Cardiac septum (tissue), 1 donor: ENCODE measurements at regions not wholly inside any gene's neighbourhood (a gene's known extent, or its start where the extent isn't known, plus 50 kb on each side); places are given as distances from the start of the nearest gene placed in this dataset.

ENCODE experiments used
- DNase-seq: peaks from one replicate; pipeline ENCODE4 v3.0.0-alpha.2; 2020; ENCODE audit warnings: low spot score
- intact Hi-C: fragments of 100-400 bp; cut with DNase I; formaldehyde crosslinking; loops from one replicate; pipeline ENCODE4 v1.14.0; 2022
- donor health status: DM: no; HTN: no; CAD: no.

DNA sequence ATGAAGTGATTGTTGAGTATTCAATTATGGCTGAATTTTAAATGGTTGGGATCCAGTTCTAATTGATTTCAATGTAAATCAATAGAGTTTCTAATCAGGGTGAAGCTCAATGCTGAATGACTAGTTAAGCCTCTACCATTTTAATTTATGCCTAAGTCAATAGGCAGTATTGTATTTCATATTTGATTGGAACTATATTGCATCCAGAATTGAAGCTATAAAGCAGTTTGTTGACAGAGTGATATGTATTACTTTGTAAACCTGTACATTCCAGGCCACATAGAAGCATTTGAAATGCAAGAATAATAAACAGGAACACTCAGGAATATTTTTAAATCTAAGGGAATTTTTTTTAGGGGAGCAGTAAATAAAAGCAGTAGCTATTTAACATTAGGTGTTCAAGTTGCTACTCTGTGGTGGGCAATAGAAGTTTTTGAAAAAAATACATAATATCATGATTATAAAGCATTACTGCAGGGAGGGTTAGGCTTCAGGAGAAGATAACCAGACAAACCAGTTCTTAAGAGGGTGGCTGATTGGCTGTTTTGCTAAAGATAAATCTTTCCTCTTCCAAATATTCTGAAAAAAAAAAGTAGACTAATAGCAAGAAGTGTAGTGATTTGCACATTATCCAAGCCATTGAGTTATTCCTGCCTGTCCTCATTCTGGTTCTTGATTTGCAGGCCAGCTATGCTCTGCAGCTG is 492.0 kb upstream of the MEF2C start:
- intact Hi-C loops: no loop called here
- no peak for DNase-seq

DNA sequence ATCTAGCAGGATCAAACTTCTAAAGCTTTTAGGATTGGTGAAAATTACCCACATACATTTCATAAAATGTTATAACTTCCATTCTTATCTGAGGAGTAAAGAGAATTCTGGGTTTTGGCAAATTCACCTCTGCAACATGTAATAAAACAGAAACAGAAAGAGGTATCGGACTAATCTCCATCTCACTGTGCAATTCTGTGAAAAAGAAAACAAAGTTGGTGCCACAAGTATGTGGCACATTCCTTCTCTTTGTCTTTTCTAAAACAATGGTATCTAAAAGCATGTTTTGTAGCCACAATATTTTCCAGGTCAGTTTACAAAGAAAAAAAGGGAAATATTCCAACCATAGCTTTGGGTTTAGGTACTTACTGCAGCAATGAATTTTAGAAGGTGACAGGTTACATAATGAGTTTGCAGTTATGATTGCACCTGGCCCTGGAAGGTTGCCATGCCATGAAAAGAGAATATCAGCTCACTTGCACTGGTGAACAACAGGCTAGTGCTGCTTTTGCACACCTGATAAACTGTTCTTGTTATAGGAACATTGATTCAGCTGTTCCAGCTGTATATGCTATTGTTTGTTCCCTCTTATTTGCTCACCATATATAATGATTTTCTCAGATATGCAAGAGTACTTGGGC is 491.3 kb upstream of the MEF2C start:
- intact Hi-C loops: no loop called here
- DNase-seq: no peak

DNA sequence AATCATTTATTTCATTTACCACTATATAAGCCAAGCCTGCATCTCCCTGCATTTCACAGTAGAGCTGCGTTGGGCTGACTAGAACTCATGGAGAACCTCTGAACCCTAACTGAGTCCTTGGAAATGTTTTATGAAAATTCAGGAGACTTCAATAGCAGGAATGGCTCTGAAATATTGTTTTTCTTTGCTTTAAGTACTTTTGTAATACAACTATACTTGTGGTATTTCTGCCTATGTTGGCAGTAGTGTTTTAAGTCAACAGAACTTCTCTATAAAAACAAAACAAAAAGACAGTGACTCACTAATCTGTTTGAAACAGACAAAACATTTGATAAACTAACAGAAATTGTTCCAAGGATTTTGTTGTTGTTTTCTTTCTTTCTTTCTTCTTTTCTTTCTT is 489.2 kb upstream of the MEF2C start:
- intact Hi-C loops: no loop called here
- DNase-seq: no peak

DNA sequence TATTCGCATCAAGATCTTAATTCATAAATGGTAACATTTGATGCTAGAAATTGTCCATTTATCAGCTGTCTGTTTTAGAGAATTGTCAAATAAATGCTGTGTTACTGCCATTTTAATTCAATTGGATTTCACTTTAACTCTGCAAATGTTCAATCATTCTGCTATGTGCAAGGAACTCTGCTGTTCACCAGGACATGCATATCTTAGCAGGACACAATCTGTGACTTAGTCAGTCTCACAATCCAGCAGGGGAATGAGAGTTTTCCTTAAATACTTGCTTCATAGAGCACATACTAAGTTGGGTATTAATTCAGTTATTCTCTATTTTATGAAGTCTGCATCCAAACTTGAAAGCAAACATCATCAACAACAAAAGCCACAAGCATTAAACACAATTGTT is 488.7 kb upstream of the MEF2C start:
- DNase-seq: no peak
- intact Hi-C loops: no loop called here

DNA sequence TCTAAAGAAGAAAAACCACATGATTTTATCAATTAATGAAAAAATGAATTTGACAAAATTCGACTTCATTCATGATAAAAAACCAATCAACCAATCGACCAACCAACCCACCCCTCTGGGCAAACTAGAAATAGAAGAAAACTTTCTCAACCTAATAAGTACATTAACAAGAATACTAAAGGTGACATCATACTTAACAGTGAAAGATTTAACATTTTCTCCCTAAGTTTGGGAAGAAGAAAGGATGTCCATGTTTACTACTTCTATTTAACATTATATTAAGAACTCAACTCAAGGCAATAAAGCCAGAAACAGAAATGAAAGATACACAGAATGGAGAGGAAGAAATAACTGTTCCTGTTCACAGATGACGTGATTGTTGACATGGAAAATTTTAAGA is 476.1 kb upstream of the MEF2C start:
- no peak for DNase-seq
- intact Hi-C loops: no loop called here

DNA sequence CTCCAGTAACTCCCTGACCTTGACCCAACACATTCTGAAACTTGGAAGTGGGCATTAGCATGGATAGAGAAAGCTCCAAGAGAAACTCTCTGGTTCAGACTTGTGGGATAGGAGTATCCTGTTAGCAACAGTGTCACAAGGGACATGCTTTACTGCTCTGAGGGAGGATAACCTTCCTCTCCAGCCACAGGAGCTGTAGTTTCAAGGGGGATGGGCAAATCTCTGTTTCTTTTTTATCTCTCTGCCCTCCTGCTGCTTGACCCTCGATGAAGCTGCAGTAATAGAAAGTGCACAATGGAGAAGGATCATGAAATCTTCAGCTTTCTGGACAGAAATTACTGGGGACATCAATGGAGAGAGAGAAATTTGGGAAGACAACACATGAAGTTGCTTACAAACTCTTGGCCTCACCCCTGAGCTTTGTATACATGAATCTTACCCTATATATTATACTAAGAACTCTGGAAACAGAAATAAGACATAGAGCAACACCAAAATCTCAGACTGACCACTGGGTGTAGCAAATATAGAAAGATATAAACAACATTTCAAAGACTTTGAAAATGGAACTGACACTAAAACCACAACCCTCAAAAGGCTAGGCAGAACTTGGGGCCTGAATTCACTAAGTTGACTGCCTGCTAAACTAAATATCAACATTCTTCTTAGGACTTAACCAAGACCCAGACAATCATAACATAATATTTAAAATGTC is 471.0 kb upstream of the MEF2C start:
- no peak for DNase-seq
- intact Hi-C loops: no loop called here

DNA sequence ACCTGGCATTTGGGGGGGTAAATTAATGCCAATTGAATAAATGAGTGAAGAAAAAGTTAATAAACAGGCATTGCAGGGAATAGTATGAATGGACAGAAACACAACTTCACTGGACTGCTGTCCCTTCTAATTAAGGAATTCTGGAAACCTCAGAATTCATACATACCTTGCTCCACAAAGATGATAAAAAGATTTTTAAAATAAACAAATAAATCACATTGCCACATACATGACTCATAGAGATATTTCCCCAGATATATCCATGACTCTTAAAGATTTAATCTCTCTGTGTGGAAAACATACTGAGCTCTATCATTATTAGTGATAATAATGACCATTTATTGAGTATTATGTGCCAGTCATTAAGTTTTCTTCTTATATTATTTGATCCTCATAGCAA is 469.0 kb upstream of the MEF2C start:
- DNase-seq: no peak
- intact Hi-C loops: no loop called here

DNA sequence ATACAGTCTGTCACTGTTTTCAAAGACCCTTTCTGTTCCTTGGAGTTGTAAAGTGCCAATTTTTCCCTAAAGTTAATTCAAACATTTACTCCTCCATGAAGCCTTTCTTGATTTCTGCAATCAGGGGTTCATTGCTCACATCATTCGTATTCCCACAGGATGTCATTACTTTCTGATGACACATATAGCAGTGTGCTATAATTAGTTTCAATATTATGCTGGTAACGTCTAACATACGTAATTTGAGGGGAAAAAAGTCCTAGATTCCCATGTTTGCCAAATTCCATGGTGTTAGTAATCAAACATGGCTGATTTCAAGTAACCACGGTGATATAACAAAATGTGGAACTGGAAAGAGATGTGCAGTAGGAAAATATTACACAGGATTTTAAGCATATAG is 468.2 kb upstream of the MEF2C start:
- intact Hi-C loops: no loop called here
- DNase-seq: no peak

DNA sequence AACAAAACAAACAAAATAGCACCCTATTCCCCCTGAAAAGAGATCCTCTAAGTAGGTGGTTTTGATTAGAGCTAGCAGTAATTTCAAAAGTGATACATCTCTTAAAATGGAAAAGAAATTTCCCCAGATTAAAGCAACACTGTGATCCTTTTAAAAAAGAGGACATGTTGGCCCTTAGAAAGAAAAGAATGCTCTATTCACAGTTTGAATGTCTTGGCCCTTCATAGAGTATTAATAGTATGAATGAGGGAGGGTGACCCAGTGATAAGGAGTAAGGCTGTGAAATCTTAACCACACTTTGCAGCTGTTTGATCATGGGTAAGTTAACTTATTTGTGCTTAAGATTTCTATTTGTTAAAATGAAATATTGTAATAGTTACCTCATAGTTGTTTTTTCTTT is 467.7 kb upstream of the MEF2C start:
- intact Hi-C loops: no loop called here
- no peak for DNase-seq

DNA sequence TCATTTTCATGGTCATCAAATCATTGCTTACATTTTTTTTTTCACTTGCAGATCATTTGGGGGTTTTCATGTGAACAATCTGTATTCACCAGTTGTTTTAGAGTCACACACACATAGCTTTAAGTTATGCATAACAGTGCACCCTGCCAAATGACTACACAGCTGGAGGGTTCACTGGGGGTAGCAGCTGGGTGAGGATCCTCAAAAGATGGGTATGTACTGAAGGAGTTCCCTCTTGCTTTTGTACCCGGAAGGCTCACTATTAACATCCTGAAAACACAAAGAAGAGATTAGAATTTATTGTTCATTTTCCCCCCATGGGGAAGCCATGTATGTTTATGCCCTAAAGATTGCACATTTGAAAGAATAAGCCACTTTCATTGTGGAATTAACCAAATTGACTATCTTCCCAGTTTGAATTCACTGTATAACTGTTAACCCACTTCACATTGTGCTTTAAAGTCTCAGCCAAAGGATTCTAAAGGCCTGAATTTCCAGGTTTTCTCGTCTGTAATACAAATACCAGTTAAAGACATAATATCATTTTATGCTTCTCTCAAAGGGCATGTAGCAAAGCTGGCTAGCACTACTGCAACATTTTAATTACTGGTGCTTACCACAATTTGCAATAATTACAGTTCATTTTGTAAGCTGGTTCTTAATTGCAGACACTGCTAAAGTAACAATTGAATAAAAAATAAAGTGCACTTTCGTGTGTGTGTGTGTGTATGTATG is 466.4 kb upstream of the MEF2C start:
- no peak for DNase-seq
- intact Hi-C loops: no loop called here

DNA sequence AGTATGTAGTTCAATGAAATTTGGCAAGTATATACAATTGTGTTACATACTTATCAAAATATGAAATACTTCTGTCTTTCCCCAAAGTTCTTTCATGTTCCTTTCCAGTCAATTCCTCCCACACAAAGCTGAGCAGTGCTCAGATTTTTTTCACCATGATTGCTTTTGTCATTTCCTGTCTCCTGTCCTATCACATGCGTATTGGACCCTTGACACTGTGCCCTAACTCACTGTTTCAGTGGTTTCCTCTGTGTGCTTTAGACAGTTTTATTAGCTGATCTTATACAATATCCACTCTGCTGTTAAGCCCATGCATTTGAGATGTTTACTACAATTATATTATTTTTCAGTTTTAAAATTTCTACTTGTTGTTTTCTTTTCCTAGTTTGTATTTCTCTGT is 463.6 kb upstream of the MEF2C start:
- no peak for DNase-seq
- intact Hi-C loops: no loop called here

DNA sequence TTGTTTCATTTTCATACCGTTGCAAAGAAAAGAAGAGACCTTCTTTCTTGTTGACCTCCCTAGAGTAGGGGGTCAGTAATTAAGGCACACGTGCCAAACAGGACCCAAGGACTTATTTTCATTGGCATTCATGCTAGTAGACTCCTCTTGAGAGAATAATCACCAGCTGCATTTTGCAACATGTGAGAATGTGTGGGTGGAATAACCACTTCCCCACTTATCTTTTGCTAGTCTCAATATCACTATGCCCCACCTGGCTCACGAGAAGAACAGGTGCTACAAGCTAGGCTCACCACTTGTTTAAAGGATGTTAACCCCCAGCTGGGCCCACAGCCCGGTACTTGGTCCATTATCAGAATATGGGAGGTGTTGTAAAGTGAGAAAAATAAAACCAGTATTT is 460.7 kb upstream of the MEF2C start:
- intact Hi-C loops: no loop called here
- DNase-seq: no peak

DNA sequence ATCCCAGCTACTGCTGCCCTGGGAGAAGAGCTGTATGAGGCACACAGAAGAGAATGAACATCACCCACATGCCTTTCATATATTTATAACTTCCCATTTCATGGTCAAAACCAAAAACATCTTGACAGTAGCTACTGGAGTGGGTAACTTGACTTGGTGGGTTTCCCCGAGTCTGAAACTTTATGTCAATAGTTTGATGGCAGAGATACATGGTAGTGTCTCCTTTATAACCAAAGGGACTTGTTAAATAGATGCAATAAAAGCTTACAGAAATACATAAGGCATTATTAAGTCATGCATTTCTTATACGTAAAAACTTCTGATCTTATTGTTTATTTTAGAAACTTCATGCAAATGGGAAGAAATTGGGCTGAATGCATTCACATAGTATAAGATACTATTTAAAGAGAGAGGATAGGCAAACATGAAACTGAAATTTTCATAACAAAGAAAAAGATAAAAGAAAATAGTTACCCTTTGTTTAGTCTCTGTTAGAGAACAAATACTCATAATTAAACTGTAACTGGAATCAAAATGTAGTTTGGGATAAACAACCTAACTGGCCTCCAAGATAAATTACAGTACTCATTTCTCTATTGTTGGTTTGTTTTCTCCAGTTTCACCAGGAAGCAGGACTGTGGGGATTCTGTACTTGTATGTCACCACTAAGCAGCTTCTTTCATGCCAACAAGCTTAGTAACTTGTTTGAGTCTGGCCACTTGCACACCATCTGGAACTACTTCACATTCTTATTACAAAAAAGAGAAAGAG is 459.3 kb upstream of the MEF2C start:
- DNase-seq: no peak
- intact Hi-C loops: no loop called here

DNA sequence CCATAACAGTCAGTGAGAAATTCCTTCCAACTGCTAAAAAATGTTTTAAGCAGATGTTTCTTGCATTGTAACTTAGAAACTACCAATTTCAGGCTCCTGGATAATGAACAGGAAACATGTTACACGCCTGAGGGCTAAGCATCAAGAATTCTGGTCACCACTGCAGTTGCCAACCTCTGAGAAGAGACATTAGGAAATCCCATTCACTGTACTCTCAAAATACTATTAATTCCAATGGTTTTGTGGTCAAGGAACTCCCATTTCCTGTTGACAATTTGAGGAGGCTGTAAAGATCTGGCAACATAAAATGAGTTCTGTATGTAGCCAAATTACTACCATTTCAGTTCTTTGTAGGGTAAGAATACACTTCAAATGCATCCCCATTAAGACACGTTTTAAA is 456.0 kb upstream of the MEF2C start:
- no peak for DNase-seq
- intact Hi-C loops: no loop called here

DNA sequence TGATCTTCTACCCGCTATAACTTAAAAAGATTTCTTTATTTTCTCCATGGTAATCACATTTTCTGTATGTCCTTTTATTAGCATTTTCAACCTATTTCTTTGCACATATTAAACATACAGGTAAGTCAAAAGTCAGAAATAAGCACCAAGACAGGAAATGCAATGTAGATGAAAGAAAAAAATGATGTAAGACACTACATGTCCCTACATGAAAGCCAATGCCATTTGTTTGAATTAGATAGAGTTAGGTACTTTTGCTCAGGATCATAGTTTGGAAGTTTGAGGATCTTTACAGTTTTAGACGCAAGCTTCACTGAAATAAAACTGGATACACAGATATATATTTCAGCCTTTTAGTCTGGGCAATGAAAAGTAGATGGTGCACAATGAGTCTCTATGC is 453.1 kb upstream of the MEF2C start:
- intact Hi-C loops: no loop called here
- DNase-seq: no peak

DNA sequence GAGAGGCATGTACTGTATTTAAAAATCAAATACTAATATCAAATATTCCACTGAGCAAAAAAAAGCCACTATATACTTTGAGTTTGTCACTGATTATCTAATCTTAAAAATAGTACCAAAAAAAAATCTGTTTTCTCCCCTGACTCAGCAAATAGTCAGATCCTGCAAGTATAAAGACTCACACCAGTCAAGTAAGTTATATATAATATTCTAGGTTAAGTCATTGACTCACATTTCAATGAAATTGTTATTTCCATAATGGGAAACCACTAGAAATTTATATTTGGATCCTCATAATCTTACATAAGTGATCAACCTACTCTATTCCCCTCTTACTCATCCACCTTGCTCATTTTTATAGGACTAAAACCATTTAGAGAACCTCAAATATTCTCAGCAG is 447.2 kb upstream of the MEF2C start:
- no peak for DNase-seq
- intact Hi-C loops: no loop called here

DNA sequence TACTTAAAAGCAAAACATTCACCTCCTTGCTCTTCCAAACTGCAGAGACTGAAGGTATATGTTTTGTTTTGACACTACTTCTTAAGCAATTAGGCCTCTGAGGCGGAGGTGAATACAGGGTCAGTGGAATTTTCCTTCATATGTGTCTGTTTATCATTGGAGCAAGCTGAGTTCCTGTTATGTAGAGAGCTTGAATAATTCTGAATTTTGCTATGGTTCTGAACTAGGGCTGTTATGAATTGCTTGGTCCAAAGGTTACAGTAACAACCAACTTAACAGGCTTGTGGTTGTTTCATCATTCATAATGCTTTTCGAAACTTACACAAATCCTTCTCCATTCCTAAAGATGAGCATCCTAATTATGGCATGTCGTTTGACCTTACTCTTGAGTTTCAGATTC is 444.6 kb upstream of the MEF2C start:
- intact Hi-C loops: no loop called here
- no peak for DNase-seq

DNA sequence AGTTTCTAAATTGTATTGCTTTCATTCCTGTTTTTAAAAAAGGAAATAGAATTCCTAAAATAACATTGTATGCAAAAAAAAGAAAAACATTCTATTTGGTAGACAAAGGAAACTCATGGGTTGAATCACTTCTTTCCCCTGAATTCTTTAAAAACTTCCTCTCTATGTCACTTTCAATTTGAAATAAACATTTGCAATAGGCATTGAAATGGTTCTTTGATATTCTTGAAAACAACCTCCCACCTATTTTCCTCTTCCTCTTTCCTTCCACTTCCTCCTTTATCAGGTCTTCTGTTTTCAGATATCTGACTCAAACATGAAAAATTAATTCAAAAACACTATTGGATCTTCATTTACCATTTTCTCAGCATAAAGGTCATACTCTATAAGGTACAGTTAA is 442.0 kb upstream of the MEF2C start:
- no peak for DNase-seq
- intact Hi-C loops: no loop called here

DNA sequence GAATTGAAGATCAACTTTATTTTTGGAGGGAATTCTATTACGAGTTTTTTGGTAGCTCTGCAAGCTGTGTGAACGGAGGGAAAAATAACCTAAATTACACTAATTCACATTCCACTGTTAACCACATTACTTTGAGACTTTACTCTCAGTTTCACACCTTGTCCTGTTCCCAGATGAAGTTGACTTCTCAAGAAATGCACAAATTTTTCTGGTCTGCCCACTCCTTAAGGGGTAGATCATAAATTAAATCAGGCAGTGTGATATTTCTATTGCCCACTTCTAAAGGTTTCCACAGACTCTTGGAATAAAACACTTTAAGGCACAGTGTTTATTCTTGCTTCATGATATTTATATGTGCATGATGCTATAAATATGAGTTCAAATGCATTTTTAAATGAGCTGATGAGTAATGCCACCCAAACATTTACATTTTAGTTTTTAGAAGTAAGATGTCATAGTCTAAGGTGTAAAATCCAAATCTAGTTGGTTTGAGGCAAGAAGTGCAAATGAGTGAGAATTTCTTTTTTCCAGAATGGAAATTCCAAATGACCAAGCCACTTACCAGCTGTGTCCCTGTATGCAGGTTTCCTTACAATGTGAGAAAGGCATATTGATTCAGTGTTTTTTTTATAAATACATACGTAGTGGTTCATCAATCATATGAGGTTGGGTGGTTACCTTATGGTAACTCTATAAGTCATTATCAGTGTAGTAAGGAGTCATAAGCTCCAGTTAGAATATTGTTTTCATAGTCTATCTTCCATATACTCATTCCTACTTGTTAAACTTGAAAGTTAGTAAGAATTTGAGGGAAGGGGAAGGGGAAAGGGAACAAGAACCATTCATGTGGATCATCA is 437.7 kb upstream of the MEF2C start:
- DNase-seq: no peak
- intact Hi-C loops: no loop called here
